GM12878 (cell line): ENCODE measurements at regions not wholly inside any gene's neighbourhood (a gene's known extent, or its start where the extent isn't known, plus 50 kb on each side); places are given as distances from the start of the nearest gene placed in this dataset.

Experiments used
- ATAC-seq: fragments of 200-7000 bp; cut with Tn5 transposase; 3 replicates; pipeline ENCODE4 v1.9.1; 2020; ENCODE audit warnings: mild to moderate bottlenecking, moderate library complexity
- BruUV-seq: library from RNA; stranded (reverse); fragments of 400-500 nt; replicated peaks from 2 replicates; lab custom pipeline; 2021; lab: Mats Ljungman, UMichigan
- CTCF ChIA-PET: fragments of 300-600 bp; sonication (Branson Sonifier 250); formaldehyde crosslinking; extraction: SDS; loops from one replicate; lab custom pipeline; 2021; ENCODE audit warnings: inconsistent platforms; lab: Yijun Ruan, JAX
- POLR2A ChIA-PET: fragments of 350-600 bp; formaldehyde crosslinking; extraction: SDS; loops from one replicate; lab custom pipeline; 2021; ENCODE audit warnings: inconsistent platforms; lab: Charles Lee
- RAD21 ChIA-PET: fragments of 300-600 bp; sonication (Branson Sonifier 250); formaldehyde crosslinking; loops from one replicate; lab custom pipeline; 2023; ENCODE audit warnings: antibody characterized with exemption; ENCODE audit not compliant: unreplicated experiment; lab: Charles Lee
- SMC1A ChIA-PET: fragments of 300-600 bp; sonication (Branson Sonifier 250); formaldehyde crosslinking; loops from one replicate; lab custom pipeline; 2023; ENCODE audit not compliant: unreplicated experiment, uncharacterized antibody; lab: Charles Lee
- DNase-seq: peaks from one replicate; pipeline ENCODE4 v3.0.0-alpha.2; 2011; ENCODE audit warnings: low read depth, low spot score
- FAIRE-seq: peaks from 3 replicates; lab custom pipeline; 2011; peaks lifted over from hg19 to GRCh38; lab: Jason Lieb, UNC
- H2AFZ ChIP-seq: 2 replicates; pipeline ENCODE4 v1.6.0; 2011; ENCODE audit warnings: low read depth, low read length, control low read depth; ENCODE audit not compliant: control insufficient read depth
- H3K27ac ChIP-seq: 2 replicates; pipeline ENCODE4 v1.5.1; 2011; ENCODE audit warnings: control low read depth; ENCODE audit not compliant: control insufficient read depth, insufficient read depth
- H3K27me3 ChIP-seq, 2 experiments: replicated peaks in 1 of 2; 2 replicates each; pipeline versions ENCODE4 v1.6.0 to v1.6.1; 2011; ENCODE audit warnings: low read length in 1 of 2; ENCODE audit not compliant: control insufficient read depth in 2 of 2, insufficient read depth in 2 of 2
- H3K36me3 ChIP-seq, 2 experiments: 2 replicates each; pipeline ENCODE4 v1.5.1; 2011; ENCODE audit warnings: low read length in 1 of 2; ENCODE audit not compliant: control insufficient read depth in 2 of 2, insufficient read depth in 2 of 2
- H3K4me1 ChIP-seq: 2 replicates; pipeline ENCODE4 v1.6.1; 2011; ENCODE audit warnings: mild to moderate bottlenecking, low read length, moderate library complexity, mixed read lengths; ENCODE audit not compliant: control insufficient read depth, insufficient read depth
- H3K4me2 ChIP-seq: 2 replicates; pipeline ENCODE4 v1.6.0; 2011; ENCODE audit warnings: control low read depth; ENCODE audit not compliant: control insufficient read depth, insufficient read depth
- H3K4me3 ChIP-seq: fragments of 200-600 bp; sonication (generic); 2 replicates; pipeline ENCODE4 v1.5.1; 2016
- H3K79me2 ChIP-seq: 2 replicates; pipeline ENCODE4 v1.6.0; 2011; ENCODE audit warnings: low read length; ENCODE audit not compliant: control insufficient read depth, insufficient read depth
- H3K9ac ChIP-seq: 2 replicates; pipeline ENCODE4 v1.8.0; 2011; ENCODE audit warnings: low read length, control low read depth, mixed read lengths; ENCODE audit not compliant: control insufficient read depth, insufficient read depth
- H3K9me3 ChIP-seq: replicated peaks from 3 replicates; pipeline ENCODE4 v1.5.1; 2011; ENCODE audit warnings: mild to moderate bottlenecking, low read length; ENCODE audit not compliant: control insufficient read depth, insufficient read depth
- H4K20me1 ChIP-seq: 2 replicates; pipeline ENCODE4 v1.6.0; 2011; ENCODE audit not compliant: control insufficient read depth, insufficient read depth
- HDAC2 ChIP-seq: fragments of 200-600 bp; sonication (generic); IDR thresholded peaks from 2 replicates; pipeline ENCODE4 v1.6.1; 2017
- TAF1 ChIP-seq: IDR thresholded peaks from 2 replicates; pipeline ENCODE4 v1.6.1; 2011; ENCODE audit warnings: mild to moderate bottlenecking, low read depth, low read length, borderline replicate concordance
- WGBS: methylation state at CpG from one replicate; pipeline ENCODE4 v1.1.6; 2016; ENCODE audit warnings: low lambda C conversion rate; ENCODE audit not compliant: insufficient replicate concordance, insufficient coverage; ENCODE audit errors: missing lambda C conversion rate; 5-methylcytosine and 5-hydroxymethylcytosine counted together
- in situ Hi-C: fragments of 300-500 bp; cut with MboI; formaldehyde crosslinking; loops from 9 replicates; pipeline ENCODE4 v1.14.3; 2018; ENCODE audit warnings: mixed read lengths
- intact Hi-C: fragments of 100-400 bp; cut with micrococcal nuclease; formaldehyde crosslinking; loops from one replicate; pipeline ENCODE4 v1.14.2; 2022; ENCODE audit not compliant: unreplicated experiment
- TF ChIP-seq, protein P1 (sequence below): IDR thresholded peaks from 2 replicates; pipeline ENCODE4 v1.6.1; 2012; ENCODE audit warnings: low read length, inconsistent platforms
- TF ChIP-seq, protein P2 (sequence below): fragments of 450-650 bp; IDR thresholded peaks from 2 replicates; pipeline ENCODE4 v1.6.1; 2018; ENCODE audit warnings: mild to moderate bottlenecking, low read depth, moderate library complexity; ENCODE audit not compliant: partially characterized antibody

- Histone ChIP-seq H3K9me3 (no peaks in the 10 kb centered on the region), H3K36me3 (no peaks in the 10 kb centered on the region), H3K79me2 (no peaks in the 10 kb centered on the region), H3K27me3 (no peaks in the 10 kb centered on the region), H3K9ac (no peak overlapping the region), H3K4me2 (no peak overlapping the region), H3K4me3 (no peak overlapping the region), H3K4me1 (no peaks in the 10 kb centered on the region), H3K27ac (no peak overlapping the region), H4K20me1 (no peaks in the 10 kb centered on the region), H2AFZ (no peak overlapping the region)
- ATAC-seq: no peak
- TF ChIP-seq, protein P1, sequence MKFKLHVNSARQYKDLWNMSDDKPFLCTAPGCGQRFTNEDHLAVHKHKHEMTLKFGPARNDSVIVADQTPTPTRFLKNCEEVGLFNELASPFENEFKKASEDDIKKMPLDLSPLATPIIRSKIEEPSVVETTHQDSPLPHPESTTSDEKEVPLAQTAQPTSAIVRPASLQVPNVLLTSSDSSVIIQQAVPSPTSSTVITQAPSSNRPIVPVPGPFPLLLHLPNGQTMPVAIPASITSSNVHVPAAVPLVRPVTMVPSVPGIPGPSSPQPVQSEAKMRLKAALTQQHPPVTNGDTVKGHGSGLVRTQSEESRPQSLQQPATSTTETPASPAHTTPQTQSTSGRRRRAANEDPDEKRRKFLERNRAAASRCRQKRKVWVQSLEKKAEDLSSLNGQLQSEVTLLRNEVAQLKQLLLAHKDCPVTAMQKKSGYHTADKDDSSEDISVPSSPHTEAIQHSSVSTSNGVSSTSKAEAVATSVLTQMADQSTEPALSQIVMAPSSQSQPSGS: no peak
- TF ChIP-seq, protein P2, sequence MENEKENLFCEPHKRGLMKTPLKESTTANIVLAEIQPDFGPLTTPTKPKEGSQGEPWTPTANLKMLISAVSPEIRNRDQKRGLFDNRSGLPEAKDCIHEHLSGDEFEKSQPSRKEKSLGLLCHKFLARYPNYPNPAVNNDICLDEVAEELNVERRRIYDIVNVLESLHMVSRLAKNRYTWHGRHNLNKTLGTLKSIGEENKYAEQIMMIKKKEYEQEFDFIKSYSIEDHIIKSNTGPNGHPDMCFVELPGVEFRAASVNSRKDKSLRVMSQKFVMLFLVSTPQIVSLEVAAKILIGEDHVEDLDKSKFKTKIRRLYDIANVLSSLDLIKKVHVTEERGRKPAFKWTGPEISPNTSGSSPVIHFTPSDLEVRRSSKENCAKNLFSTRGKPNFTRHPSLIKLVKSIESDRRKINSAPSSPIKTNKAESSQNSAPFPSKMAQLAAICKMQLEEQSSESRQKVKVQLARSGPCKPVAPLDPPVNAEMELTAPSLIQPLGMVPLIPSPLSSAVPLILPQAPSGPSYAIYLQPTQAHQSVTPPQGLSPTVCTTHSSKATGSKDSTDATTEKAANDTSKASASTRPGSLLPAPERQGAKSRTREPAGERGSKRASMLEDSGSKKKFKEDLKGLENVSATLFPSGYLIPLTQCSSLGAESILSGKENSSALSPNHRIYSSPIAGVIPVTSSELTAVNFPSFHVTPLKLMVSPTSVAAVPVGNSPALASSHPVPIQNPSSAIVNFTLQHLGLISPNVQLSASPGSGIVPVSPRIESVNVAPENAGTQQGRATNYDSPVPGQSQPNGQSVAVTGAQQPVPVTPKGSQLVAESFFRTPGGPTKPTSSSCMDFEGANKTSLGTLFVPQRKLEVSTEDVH: no peak
- TF ChIP-seq TAF1 (no peak), HDAC2 (no peak)
- BruUV-seq: no TSS peak
- ChIA-PET CTCF (no interaction called here), RAD21 (no interaction called here), POLR2A (no interaction called here), SMC1A (no interaction called here)
- no peak for FAIRE-seq
- intact Hi-C loops (no loop called here), in situ Hi-C loops (no loop called here)
- DNase-seq: no peak
- WGBS: 55% methylated on average over 12 of the region's 12 CpGs
Measured at GRCh38 chrX:98029861-98030260, 1146.2 kb downstream of the RPA4 start.
